PC-9 (cell line): ENCODE measurements at regions not wholly inside any gene's neighbourhood (a gene's known extent, or its start where the extent isn't known, plus 50 kb on each side); places are given as distances from the start of the nearest gene placed in this dataset.

Source experiments
- BruUV-seq: library from RNA; stranded (reverse); fragments of 400-500 nt; replicated peaks from 2 replicates; lab custom pipeline; 2021; lab: Mats Ljungman, UMichigan
- CTCF ChIA-PET: fragments of 300-600 bp; sonication (Branson Sonifier 250); formaldehyde crosslinking; loops from one replicate; lab custom pipeline; 2022; ENCODE audit warnings: antibody characterized with exemption; lab: Charles Lee
- POLR2A ChIA-PET: fragments of 300-600 bp; sonication (Branson Sonifier 250); formaldehyde crosslinking; loops from one replicate; lab custom pipeline; 2022; ENCODE audit warnings: antibody characterized with exemption; ENCODE audit not compliant: unreplicated experiment; lab: Charles Lee
- DNase-seq, 2 experiments: peaks; one replicate each; pipeline versions ENCODE4 v3.0.0 to v3.0.0-alpha.2; 2015 to 2022; ENCODE audit warnings: mixed read lengths in 1 of 2
- H2AFZ ChIP-seq: fragments of 200-600 bp; sonication (generic); 2 replicates; pipeline ENCODE4 v1.8.1; 2017; ENCODE audit warnings: antibody characterized with exemption
- H3F3A ChIP-seq: fragments of 200-600 bp; sonication (generic); 2 replicates; pipeline ENCODE4 v1.8.1; 2017; ENCODE audit warnings: antibody characterized with exemption, mild to moderate bottlenecking, low read depth; ENCODE audit not compliant: insufficient read depth
- H3K27ac ChIP-seq: fragments of 200-600 bp; sonication (generic); 2 replicates; pipeline ENCODE4 v1.6.1; 2016; ENCODE audit warnings: mixed run types
- H3K27me3 ChIP-seq: fragments of 200-600 bp; sonication (generic); 2 replicates; pipeline ENCODE4 v1.6.1; 2016; ENCODE audit warnings: low read depth, mixed run types; ENCODE audit not compliant: insufficient read depth
- H3K36me3 ChIP-seq: fragments of 200-600 bp; sonication (generic); 2 replicates; pipeline ENCODE4 v1.6.1; 2016; ENCODE audit warnings: low read depth, mixed run types
- H3K4me1 ChIP-seq: fragments of 200-600 bp; sonication (generic); replicated peaks from 2 replicates; pipeline ENCODE4 v1.6.1; 2016; ENCODE audit warnings: mixed run types; ENCODE audit not compliant: insufficient read depth
- H3K4me2 ChIP-seq: fragments of 200-600 bp; sonication (generic); 2 replicates; pipeline ENCODE4 v1.6.1; 2017; ENCODE audit warnings: mixed run types
- H3K4me3 ChIP-seq: fragments of 200-600 bp; sonication (generic); 2 replicates; pipeline ENCODE4 v1.6.1; 2016; ENCODE audit warnings: mixed run types
- H3K79me2 ChIP-seq: fragments of 200-600 bp; sonication (generic); 2 replicates; pipeline ENCODE4 v1.6.1; 2017; ENCODE audit warnings: low read depth, mixed run types
- H3K9me2 ChIP-seq: fragments of 200-600 bp; sonication (generic); 2 replicates; pipeline ENCODE4 v1.8.1; 2017; ENCODE audit warnings: mild to moderate bottlenecking; ENCODE audit not compliant: insufficient read depth
- H3K9me3 ChIP-seq: fragments of 200-600 bp; sonication (generic); 2 replicates; pipeline ENCODE4 v1.8.1; 2016; ENCODE audit warnings: low read depth; ENCODE audit not compliant: insufficient read depth
- H4K20me1 ChIP-seq: fragments of 200-600 bp; sonication (generic); 2 replicates; pipeline ENCODE4 v1.8.1; 2017; ENCODE audit not compliant: insufficient read depth
- CTCF ChIP-seq: fragments of 200-600 bp; sonication (generic); conservative IDR thresholded peaks from 2 replicates; pipeline ENCODE4 v1.6.1; 2017; ENCODE audit warnings: mixed run types, antibody characterized with exemption, mild to moderate bottlenecking, moderate library complexity
- EZH2 ChIP-seq: fragments of 200-600 bp; sonication (generic); IDR thresholded peaks from 2 replicates; pipeline ENCODE4 v1.8.0; 2017; ENCODE audit warnings: antibody characterized with exemption, low read depth
- intact Hi-C: fragments of 100-400 bp; cut with micrococcal nuclease; formaldehyde crosslinking; loops from one replicate; pipeline ENCODE4 v1.10.0; 2022; ENCODE audit not compliant: unreplicated experiment

- Histone ChIP-seq H4K20me1 (no peaks in the 10 kb centered on the region), H3F3A (0 out of 2 replicates have a peak, but pooled peaks cover 3% of the 10 kb centered on the region), H2AFZ (no peak overlapping the region), H3K4me2 (no peak overlapping the region), H3K27me3 (no peaks in the 10 kb centered on the region), H3K9me3 (no peaks in the 10 kb centered on the region; the same call in 1 of the 2 replicates), H3K4me1 (peaks cover 19% of the 10 kb centered on the region), H3K36me3 (no peaks in the 10 kb centered on the region), H3K4me3 (no peak overlapping the region), H3K79me2 (no peaks in the 10 kb centered on the region), H3K9me2 (no peaks in the 10 kb centered on the region), H3K27ac (no peak overlapping the region)
- TF ChIP-seq CTCF = no peak
- TF ChIP-seq EZH2 = no peak
- BruUV-seq = no TSS peak
- no peak for DNase-seq
- CTCF ChIA-PET = no interaction called here
- intact Hi-C loops = no loop called here
- POLR2A ChIA-PET = interaction anchor here (0.6 kb wide), 2 partner anchors 32 to 906 kb away, joined by 11 to 26 read pairs; no protein-coding TSS in a partner anchor
These were observed 55.6 kb downstream of the ZNF281 start for GRCh38 chr1:200354243-200354642.

GRCh38 chr1:200353232-200353631 lies 56.6 kb downstream of the ZNF281 start:
- Histone ChIP-seq H3K4me2 (no peak overlapping the region), H3K9me2 (no peaks in the 10 kb centered on the region), H3K9me3 (no peaks in the 10 kb centered on the region), H4K20me1 (no peaks in the 10 kb centered on the region), H3K79me2 (no peaks in the 10 kb centered on the region), H3F3A (0 out of 2 replicates have a peak, but pooled peaks cover 11% of the 10 kb centered on the region), H2AFZ (no peak overlapping the region), H3K27me3 (no peaks in the 10 kb centered on the region), H3K36me3 (no peaks in the 10 kb centered on the region), H3K27ac (no peak overlapping the region), H3K4me3 (no peak overlapping the region), H3K4me1 (peaks cover 19% of the 10 kb centered on the region)
- intact Hi-C loops = no loop called here
- ChIA-PET CTCF (no interaction called here), POLR2A (no interaction called here)
- BruUV-seq = no TSS peak
- TF ChIP-seq EZH2 (no peak), CTCF (no peak)
- no peak for DNase-seq

DNA sequence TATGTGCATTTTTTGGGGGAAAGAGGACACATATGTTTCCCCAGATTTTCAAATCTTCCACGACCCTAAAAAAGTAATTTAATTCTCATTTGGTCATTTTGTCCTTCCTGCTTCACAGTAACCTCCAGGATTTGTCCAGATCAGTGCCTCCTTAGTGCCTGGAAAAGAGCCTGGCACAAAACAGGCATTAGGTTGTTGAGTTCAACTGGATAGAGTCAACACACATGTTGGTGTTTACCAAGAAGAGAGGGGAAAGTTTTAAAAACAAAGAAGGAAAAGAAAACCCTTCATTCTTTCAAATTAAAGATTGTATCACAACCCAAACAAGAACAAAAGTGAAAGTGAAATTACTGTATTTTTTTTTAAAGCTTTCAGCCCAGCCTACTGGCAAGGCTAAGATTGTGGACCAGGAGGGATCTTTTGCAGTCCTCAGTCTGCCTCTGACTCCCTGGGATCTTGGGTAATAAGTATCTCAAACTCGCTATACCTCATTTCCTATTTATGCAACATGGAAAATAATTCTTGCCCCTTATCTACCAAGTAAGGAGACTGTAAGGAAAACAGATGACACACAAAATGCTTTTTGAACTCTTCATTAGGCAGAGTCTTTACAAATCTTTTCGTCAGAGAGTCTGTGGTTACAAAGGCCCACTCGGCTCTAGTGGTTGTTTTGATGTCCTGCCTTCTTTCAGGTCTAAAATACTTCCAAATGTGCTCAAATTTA lies 57.8 kb downstream of the ZNF281 start:
- 0 out of 2 replicates have a peak, but pooled peaks cover 11% of the 10 kb centered on the region for H3F3A ChIP-seq
- H3K4me3 ChIP-seq = no peak overlapping the region
- H3K36me3 ChIP-seq = no peaks in the 10 kb centered on the region
- ChIA-PET POLR2A (interaction anchor here (0.7 kb wide), 1 partner anchor 1753 kb away, joined by 5 read pairs; no protein-coding TSS in a partner anchor), CTCF (interaction anchor here (0.6 kb wide), 1 partner anchor 1046 kb away, joined by 3 read pairs; no protein-coding TSS in a partner anchor)
- 0 out of 2 replicates have a peak overlapping the region, but pooled peaks have one; percentile 30 for H2AFZ ChIP-seq
- no peaks in the 10 kb centered on the region for H3K9me3 ChIP-seq
- BruUV-seq = no TSS peak
- TF ChIP-seq CTCF = no peak
- no peaks in the 10 kb centered on the region for H3K9me2 ChIP-seq
- H3K27me3 ChIP-seq = no peaks in the 10 kb centered on the region
- no peaks in the 10 kb centered on the region for H3K79me2 ChIP-seq
- DNase-seq = peak in 1 of 2 experiments; percentile 65
- H3K4me2 ChIP-seq = peak overlapping the region; percentile 53
- peaks cover 19% of the 10 kb centered on the region for H3K4me1 ChIP-seq
- no peaks in the 10 kb centered on the region for H4K20me1 ChIP-seq
- peak overlapping the region; percentile 33 for H3K27ac ChIP-seq
- intact Hi-C loops = no loop called here
